SK-N-SH (cell line): ENCODE measurements at regions not wholly inside any gene's neighbourhood (a gene's known extent, or its start where the extent isn't known, plus 50 kb on each side); places are given as distances from the start of the nearest gene placed in this dataset.

Source experiments
- MXI1 ChIP-seq: IDR thresholded peaks from 2 replicates; pipeline ENCODE4 v1.6.1; 2012; ENCODE audit warnings: mild to moderate bottlenecking, low read depth, low read length, improper control_type of control experiment
- YY1 ChIP-seq: IDR thresholded peaks from 2 replicates; pipeline ENCODE4 v1.4.0; 2012; ENCODE audit warnings: low read depth, mild to moderate bottlenecking

- TF ChIP-seq YY1 (no peak), MXI1 (no peak)
Measured at GRCh38 chr9:23232831-23233230, 593.2 kb downstream of the ELAVL2 start.
